GM13977 (cell line): ENCODE measurements at regions not wholly inside any gene's neighbourhood (a gene's known extent, or its start where the extent isn't known, plus 50 kb on each side); places are given as distances from the start of the nearest gene placed in this dataset.

Experiments used
- DNase-seq: peaks from one replicate; pipeline ENCODE4 v3.0.0; 2012; ENCODE audit warnings: low spot score
- in situ Hi-C: fragments of 300-500 bp; cut with MboI; formaldehyde crosslinking; loops from one replicate; pipeline ENCODE4 v1.12.0; 2022; ENCODE audit warnings: low sequenced_read_pairs, low pct_unique_long_range_greater_than_20kb, mixed read lengths, inconsistent platforms; ENCODE audit not compliant: unreplicated experiment
- TF ChIP-seq, protein P1 (sequence below): IDR thresholded peaks from 2 replicates; pipeline ENCODE4 v1.5.1; 2012; ENCODE audit warnings: mild to moderate bottlenecking, control low read depth; ENCODE audit not compliant: insufficient read depth; ENCODE audit errors: extremely low read depth, missing control alignments

DNA sequence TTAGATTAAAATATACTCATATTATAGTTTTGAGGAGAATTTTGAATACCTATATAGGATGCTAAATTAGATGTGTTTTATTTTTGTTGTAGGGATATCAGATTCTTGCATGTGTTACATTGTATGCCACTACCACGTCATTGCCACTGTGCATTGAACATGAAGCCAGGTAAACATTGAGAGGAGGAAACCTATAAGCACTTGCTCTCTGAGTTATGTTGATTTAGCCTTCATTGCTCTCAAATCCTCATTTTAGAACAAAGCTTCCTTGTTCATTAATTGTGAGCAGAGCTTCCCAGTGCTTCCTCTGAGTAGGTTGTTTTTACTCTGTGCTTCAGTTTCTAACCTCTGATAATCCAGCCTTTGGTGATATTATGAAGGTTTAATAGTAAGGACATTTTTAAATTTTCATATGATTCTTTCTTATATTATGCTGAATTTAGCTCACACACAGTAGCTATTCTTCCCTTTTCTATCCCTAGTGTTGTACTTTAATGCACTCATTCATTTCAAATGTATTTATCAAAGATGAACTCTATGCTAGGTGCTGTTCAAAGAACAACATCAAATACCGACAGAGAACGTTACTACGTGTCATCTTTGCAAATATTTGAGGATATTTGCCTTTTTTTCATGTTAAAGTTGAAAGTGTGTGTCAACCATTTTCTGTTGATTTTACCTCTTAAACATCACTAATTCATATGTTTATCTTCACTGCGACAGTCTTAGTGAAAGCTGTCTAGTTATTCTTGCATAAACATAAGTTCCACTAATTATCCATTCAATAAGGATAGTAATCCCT, 1448.0 kb upstream of the MIR17HG start:
- TF ChIP-seq, protein P1, sequence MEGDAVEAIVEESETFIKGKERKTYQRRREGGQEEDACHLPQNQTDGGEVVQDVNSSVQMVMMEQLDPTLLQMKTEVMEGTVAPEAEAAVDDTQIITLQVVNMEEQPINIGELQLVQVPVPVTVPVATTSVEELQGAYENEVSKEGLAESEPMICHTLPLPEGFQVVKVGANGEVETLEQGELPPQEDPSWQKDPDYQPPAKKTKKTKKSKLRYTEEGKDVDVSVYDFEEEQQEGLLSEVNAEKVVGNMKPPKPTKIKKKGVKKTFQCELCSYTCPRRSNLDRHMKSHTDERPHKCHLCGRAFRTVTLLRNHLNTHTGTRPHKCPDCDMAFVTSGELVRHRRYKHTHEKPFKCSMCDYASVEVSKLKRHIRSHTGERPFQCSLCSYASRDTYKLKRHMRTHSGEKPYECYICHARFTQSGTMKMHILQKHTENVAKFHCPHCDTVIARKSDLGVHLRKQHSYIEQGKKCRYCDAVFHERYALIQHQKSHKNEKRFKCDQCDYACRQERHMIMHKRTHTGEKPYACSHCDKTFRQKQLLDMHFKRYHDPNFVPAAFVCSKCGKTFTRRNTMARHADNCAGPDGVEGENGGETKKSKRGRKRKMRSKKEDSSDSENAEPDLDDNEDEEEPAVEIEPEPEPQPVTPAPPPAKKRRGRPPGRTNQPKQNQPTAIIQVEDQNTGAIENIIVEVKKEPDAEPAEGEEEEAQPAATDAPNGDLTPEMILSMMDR: no peak
- DNase-seq: no peak
- in situ Hi-C loops: no loop called here

DNA sequence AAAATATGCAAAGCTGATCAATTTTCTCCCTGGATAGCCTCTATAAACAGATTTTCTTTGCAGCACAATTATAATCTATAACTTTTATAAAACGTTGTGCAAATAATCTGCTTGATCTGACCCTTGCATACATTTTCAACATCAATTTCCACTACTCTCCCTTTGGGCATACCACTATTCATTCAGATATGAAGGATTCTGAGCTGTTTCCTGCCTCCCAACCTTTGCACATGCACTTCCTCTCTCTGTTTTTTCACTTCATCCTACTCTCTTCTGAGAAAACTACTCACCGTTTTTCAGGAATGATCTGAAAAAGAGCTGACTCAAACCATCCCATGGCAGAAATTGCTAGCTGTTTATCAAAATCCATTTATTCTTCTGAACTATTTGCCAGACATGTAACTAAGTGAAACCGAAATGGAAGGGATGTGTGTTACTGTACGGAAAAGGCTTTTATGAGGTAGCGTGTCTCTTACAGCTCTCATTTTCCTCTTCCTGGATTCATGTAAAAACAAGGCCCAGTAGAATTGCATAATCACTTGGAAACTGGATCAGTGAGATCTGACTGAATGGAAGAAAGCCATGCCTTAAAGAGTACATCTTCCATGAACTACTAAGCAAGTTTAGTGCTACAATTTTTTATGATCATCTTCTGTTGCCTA, 1447.3 kb upstream of the MIR17HG start:
- DNase-seq: no peak
- in situ Hi-C loops: no loop called here
- TF ChIP-seq, protein P1: no peak

DNA sequence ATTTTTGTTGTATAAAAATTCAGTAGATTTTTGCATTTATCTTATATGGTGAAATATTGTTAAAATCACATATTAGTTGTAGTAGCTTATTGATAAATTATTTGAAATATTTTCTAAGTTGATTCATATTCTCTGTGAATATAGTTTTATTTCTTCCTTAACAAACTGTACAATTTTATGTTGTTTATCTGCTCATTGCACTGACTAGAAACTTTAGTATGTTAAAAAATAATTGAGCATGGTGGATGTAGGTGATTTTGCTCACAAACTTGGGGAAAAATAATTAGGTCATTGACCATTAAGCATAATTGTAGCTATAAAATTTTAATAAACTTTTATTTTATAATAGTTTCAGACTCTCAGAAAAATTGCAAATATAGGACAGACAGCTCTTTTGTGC, 1445.3 kb upstream of the MIR17HG start:
- no peak for DNase-seq
- in situ Hi-C loops: no loop called here
- TF ChIP-seq, protein P1: no peak

DNA sequence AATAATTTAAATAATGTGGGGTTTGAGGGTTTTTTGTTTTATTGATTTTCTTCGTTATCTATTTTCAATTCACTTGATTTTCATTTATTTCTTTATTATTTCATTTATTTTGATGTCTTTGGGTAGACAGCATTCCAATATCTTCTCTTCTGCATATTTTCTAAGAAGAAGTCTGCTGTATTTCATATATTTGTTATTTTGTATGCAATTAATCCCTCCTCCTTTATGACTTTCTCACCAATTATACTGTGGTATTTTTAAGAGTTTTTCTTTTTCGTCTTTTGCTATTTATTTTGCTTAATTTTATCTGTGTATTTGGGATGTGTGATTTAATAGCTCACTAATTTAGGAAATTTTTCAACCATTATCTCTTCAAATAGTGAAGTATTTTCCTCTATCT, 1444.4 kb upstream of the MIR17HG start:
- no peak for DNase-seq
- TF ChIP-seq, protein P1: no peak
- in situ Hi-C loops: no loop called here

DNA sequence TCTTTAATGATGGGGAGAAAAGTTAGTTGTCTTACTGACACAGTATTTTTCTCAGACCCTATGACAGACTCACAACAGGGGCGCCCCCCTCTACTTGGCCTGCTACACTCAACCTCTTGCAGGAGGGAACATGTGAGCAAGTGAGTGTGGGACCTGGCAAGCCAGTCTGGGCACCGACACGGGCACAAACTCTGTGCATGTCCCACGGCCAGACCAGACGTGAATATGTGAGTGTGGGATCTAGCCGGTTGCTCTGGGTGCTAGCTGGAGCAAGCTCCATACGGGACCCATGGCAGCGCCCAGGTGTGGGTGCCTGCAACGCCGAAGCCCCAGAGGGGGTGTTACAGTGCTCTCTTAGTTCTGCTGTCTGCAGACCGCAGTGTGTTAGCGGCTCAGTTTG, 1437.3 kb upstream of the MIR17HG start:
- in situ Hi-C loops: no loop called here
- no peak for DNase-seq
- TF ChIP-seq, protein P1: no peak

DNA sequence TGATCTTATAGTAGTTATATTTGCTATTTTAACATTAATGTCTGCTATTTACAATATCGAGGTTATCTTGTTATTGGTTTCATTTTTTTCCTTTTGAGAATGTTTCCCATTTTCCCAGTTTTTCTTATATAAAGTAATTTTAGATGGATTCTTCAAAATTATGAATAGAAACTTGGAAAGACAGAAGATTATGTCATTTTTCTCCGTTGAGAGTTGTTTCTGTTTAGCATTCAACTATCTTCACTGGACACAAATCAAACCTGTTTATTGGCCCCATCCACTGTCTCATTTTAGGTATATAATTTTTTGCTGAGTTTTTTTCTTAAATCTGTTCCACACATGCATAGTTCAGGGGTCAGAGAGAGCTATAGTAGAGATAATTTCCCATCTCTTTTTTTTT, 1430.9 kb upstream of the MIR17HG start:
- TF ChIP-seq, protein P1: no peak
- DNase-seq: no peak
- in situ Hi-C loops: no loop called here
